A549 (cell line): ENCODE measurements at regions not wholly inside any gene's neighbourhood (a gene's known extent, or its start where the extent isn't known, plus 50 kb on each side); places are given as distances from the start of the nearest gene placed in this dataset.

Source experiments
- ATAC-seq, 2 experiments: fragments of 200-7000 bp in 1 of 2; fragments of >200 bp in 1 of 2; cut with Nextera tagmentation in 1 of 2; cut with Tn5 transposase in 1 of 2; 3 replicates each; pipeline versions ENCODE4 v1.8.0 to v1.9.1; 2018 to 2020; ENCODE audit warnings: mild to moderate bottlenecking in 1 of 2, moderate library complexity in 1 of 2
- CTCF ChIA-PET: fragments of 300-600 bp; sonication (Branson Sonifier 250); formaldehyde crosslinking; extraction: SDS; loops from one replicate; lab custom pipeline; 2021; ENCODE audit warnings: antibody characterized with exemption, inconsistent platforms; lab: Yijun Ruan, JAX
- POLR2A ChIA-PET: fragments of 350-600 bp; formaldehyde crosslinking; extraction: SDS; loops from one replicate; lab custom pipeline; 2021; ENCODE audit warnings: antibody characterized with exemption, inconsistent platforms; lab: Yijun Ruan, JAX
- DNase-seq, 2 experiments: peaks; one replicate each; pipeline versions ENCODE4 v3.0.0 to v3.0.0-alpha.2; 2011 to 2016; ENCODE audit warnings: low read depth in 1 of 2, low spot score in 1 of 2
- FAIRE-seq: peaks from 2 replicates; lab custom pipeline; 2011; peaks lifted over from hg19 to GRCh38; lab: Jason Lieb, UNC
- H3K27ac ChIP-seq, 2 experiments: fragments of >200 bp; sonication (Bioruptor Twin); formaldehyde crosslinking; 3 replicates each; pipeline ENCODE4 v1.5.1; 2016 to 2017
- H3K4me1 ChIP-seq: fragments of >200 bp; sonication (Bioruptor Twin); formaldehyde crosslinking; 3 replicates; pipeline ENCODE4 v1.6.1; 2016
- H3K4me2 ChIP-seq: fragments of >200 bp; sonication (Bioruptor Twin); formaldehyde crosslinking; 3 replicates; pipeline ENCODE4 v1.6.1; 2016
- H3K4me3 ChIP-seq: fragments of >200 bp; sonication (Bioruptor Twin); formaldehyde crosslinking; 3 replicates; pipeline ENCODE4 v1.5.1; 2016
- H3K9me3 ChIP-seq: fragments of >200 bp; sonication (Bioruptor Twin); formaldehyde crosslinking; 3 replicates; pipeline ENCODE4 v1.6.1; 2016
- CBX2 ChIP-seq: fragments of 200-600 bp; sonication (generic); IDR thresholded peaks from 2 replicates; pipeline ENCODE4 v1.6.1; 2016; ENCODE audit warnings: low read depth, mild to moderate bottlenecking, borderline replicate concordance
- NFE2L2 ChIP-seq: fragments of 150-350 bp; conservative IDR thresholded peaks from 2 replicates; pipeline ENCODE4 v1.6.1; 2014; ENCODE audit warnings: low read length
- WGBS: methylation state at CpG from one replicate; pipeline ENCODE4 v1.1.6; 2017; ENCODE audit errors: missing lambda C conversion rate; 5-methylcytosine and 5-hydroxymethylcytosine counted together
- TF ChIP-seq, protein P1 (sequence below): fragments of 150-350 bp; IDR thresholded peaks from 2 replicates; pipeline ENCODE4 v1.6.1; 2014; ENCODE audit warnings: low read depth, mild to moderate bottlenecking, low read length
- TF ChIP-seq, protein P2 (sequence below): IDR thresholded peaks from 2 replicates; pipeline ENCODE4 v1.6.1; 2012; ENCODE audit warnings: low read depth, borderline replicate concordance

DNA sequence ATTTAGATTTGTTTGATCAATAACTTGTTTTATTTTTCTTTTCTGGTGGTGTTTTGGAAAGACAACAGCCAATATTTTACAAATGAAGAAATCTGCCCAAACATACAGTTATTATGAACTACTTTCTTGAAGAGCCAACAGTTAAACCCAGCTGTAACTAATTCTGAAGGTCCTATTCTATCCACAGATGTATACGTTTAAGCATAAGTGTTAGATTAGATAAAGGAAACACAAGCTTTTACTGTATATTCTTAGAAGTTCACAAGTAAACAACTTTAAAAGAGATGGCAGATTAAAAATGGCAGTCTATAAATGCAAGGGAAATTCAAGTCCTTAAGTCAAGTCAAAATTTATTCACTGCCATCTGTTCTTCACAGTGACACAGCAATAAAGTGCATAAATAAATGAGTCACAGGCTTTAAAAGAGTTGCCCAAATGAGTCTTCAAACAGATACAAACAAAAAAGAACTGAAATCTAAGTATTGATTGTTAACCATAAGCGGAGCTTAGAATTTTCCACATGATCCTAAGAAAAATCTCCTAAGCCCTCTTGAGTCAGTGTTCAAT is 49.9 kb upstream of the KCNH1 start:
- peaks cover 3% of the 10 kb centered on the region; the same call in 1 of the 3 replicates for H3K4me1 ChIP-seq
- ATAC-seq (no peak), DNase-seq (no peak), FAIRE-seq (no peak)
- WGBS = 84% methylated on average over 2 of the region's 2 CpGs
- no peak for TF ChIP-seq CBX2
- TF ChIP-seq, protein P1, sequence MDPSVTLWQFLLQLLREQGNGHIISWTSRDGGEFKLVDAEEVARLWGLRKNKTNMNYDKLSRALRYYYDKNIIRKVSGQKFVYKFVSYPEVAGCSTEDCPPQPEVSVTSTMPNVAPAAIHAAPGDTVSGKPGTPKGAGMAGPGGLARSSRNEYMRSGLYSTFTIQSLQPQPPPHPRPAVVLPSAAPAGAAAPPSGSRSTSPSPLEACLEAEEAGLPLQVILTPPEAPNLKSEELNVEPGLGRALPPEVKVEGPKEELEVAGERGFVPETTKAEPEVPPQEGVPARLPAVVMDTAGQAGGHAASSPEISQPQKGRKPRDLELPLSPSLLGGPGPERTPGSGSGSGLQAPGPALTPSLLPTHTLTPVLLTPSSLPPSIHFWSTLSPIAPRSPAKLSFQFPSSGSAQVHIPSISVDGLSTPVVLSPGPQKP = no peak
- 0 out of 2 replicates have a peak, but pooled peaks have one; percentile 13 for TF ChIP-seq NFE2L2
- TF ChIP-seq, protein P2, sequence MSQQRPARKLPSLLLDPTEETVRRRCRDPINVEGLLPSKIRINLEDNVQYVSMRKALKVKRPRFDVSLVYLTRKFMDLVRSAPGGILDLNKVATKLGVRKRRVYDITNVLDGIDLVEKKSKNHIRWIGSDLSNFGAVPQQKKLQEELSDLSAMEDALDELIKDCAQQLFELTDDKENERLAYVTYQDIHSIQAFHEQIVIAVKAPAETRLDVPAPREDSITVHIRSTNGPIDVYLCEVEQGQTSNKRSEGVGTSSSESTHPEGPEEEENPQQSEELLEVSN = no peak
- no peak overlapping the region for H3K4me3 ChIP-seq
- no peak overlapping the region for H3K27ac ChIP-seq
- ChIA-PET CTCF (interaction anchor here (0.6 to 1.5 kb wide), 3 partner anchors 48 to 600 kb away, joined by 3 to 5 read pairs (median 4); partner anchors contain the start of gene KCNH1), POLR2A (no interaction called here)
- H3K4me2 ChIP-seq = no peak overlapping the region
- H3K9me3 ChIP-seq = no peaks in the 10 kb centered on the region
